Right kidney (tissue), 1 donor: ENCODE measurements at regions not wholly inside any gene's neighbourhood (a gene's known extent, or its start where the extent isn't known, plus 50 kb on each side); places are given as distances from the start of the nearest gene placed in this dataset.

Experiments used
- DNase-seq: peaks from one replicate; pipeline ENCODE4 v3.0.0-alpha.2; 2016

- no peak for DNase-seq
Measured at GRCh38 chrX:39611468-39611867, 486.3 kb downstream of the BCOR start.

- DNase-seq: peak; percentile 69
Measured at GRCh38 chrX:39613482-39613995, 484.2 kb downstream of the BCOR start.

GRCh38 chrX:39613997-39614679 lies 483.6 kb downstream of the BCOR start:
- peak; percentile 36 for DNase-seq

- DNase-seq: peak; percentile 12
Measured at GRCh38 chrX:39614680-39614998, 483.1 kb downstream of the BCOR start.

GRCh38 chrX:39616098-39616729 lies 481.5 kb downstream of the BCOR start:
- no peak for DNase-seq

GRCh38 chrX:39616731-39617130 lies 481.0 kb downstream of the BCOR start:
- no peak for DNase-seq

GRCh38 chrX:39618178-39618577 lies 479.6 kb downstream of the BCOR start:
- no peak for DNase-seq

- no peak for DNase-seq
Measured at GRCh38 chrX:39619182-39620009, 478.4 kb downstream of the BCOR start.

GRCh38 chrX:39624166-39624565 lies 473.6 kb downstream of the BCOR start:
- DNase-seq: no peak

GRCh38 chrX:39625810-39626209 lies 471.9 kb downstream of the BCOR start:
- DNase-seq: no peak

GRCh38 chrX:39626749-39627148 lies 471.0 kb downstream of the BCOR start:
- no peak for DNase-seq

GRCh38 chrX:39627257-39627656 lies 470.5 kb downstream of the BCOR start:
- DNase-seq: no peak

- DNase-seq: no peak
Measured at GRCh38 chrX:39629001-39629400, 468.8 kb downstream of the BCOR start.

- no peak for DNase-seq
Measured at GRCh38 chrX:39630344-39630743, 467.4 kb downstream of the BCOR start.

- no peak for DNase-seq
Measured at GRCh38 chrX:39631276-39632229, 466.2 kb downstream of the BCOR start.

- no peak for DNase-seq
Measured at GRCh38 chrX:39633293-39633692, 464.5 kb downstream of the BCOR start.

- no peak for DNase-seq
Measured at GRCh38 chrX:39636481-39636880, 461.3 kb downstream of the BCOR start.

- DNase-seq: no peak
Measured at GRCh38 chrX:39638526-39638925, 459.2 kb downstream of the BCOR start.

- no peak for DNase-seq
Measured at GRCh38 chrX:39639871-39640270, 457.9 kb downstream of the BCOR start.

- no peak for DNase-seq
Measured at GRCh38 chrX:39640866-39641265, 456.9 kb downstream of the BCOR start.

GRCh38 chrX:39642071-39642470 lies 455.7 kb downstream of the BCOR start:
- DNase-seq: no peak

- no peak for DNase-seq
Measured at GRCh38 chrX:39643550-39643949, 454.2 kb downstream of the BCOR start.
